ENCODE measurements at regions not wholly inside any gene's neighbourhood (a gene's known extent, or its start where the extent isn't known, plus 50 kb on each side); places are given as distances from the start of the nearest gene placed in this dataset.

DNA sequence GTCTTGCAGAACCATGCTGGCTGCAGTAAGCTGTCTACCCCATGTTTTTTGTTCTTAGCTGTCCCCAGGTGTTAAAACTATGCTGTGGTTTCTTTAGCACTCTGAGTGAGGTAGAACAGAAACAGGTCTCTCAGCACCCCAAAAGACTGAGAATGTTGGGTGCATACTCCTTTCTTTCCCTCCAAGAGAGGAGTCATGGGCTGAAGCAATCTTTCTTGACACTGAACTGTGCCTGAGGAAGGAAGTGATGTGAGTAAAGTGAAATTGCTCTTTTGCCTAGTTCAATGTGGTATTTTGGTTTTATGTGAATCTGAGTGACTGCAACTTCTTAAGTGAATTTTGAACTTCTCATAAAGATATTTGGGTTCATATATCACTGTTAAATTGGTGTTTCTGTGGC lies 138.0 kb upstream of the MCHR2 start:
- H3K9me3 ChIP-seq, result no peaks in the 10 kb centered on the region
- no peak for DNase-seq

DNA sequence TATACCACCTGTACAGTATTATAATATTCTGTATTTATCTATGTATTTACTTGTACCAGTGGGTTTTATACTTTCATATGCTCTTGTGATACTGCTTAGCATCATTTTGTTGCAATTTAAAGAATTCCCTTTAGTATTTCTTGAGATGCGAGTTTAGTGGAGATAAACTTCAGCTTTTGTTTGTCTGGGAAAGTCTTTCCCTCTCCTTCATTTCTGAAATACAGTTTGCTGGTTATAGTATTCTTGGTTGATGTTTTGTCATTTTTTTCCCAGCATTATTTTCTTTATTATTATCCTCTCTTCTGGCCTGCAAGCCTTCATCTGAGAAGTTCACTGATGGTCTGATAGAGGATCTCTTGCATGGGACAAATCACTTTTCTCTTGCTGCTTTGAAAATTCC lies 136.6 kb upstream of the MCHR2 start:
- Histone ChIP-seq H3K27me3 (no peaks in the 10 kb centered on the region), H3K9me3 (no peaks in the 10 kb centered on the region), H3K36me3 (no peaks in the 10 kb centered on the region), H3K4me3 (ENCODE audit: low read depth, low read length) (no peak overlapping the region), H3K4me1 (no peaks in the 10 kb centered on the region)
- TF ChIP-seq, protein P1, sequence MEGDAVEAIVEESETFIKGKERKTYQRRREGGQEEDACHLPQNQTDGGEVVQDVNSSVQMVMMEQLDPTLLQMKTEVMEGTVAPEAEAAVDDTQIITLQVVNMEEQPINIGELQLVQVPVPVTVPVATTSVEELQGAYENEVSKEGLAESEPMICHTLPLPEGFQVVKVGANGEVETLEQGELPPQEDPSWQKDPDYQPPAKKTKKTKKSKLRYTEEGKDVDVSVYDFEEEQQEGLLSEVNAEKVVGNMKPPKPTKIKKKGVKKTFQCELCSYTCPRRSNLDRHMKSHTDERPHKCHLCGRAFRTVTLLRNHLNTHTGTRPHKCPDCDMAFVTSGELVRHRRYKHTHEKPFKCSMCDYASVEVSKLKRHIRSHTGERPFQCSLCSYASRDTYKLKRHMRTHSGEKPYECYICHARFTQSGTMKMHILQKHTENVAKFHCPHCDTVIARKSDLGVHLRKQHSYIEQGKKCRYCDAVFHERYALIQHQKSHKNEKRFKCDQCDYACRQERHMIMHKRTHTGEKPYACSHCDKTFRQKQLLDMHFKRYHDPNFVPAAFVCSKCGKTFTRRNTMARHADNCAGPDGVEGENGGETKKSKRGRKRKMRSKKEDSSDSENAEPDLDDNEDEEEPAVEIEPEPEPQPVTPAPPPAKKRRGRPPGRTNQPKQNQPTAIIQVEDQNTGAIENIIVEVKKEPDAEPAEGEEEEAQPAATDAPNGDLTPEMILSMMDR (IDR thresholded peaks at IDR 0.05; ENCODE audit: low read depth, low read length), result no peak
- no peak for DNase-seq

More for the DNA sequence above, 138.0 kb upstream of the MCHR2 start:
- H3K4me3 ChIP-seq (ENCODE audit: low read depth, low read length), result no peak overlapping the region
- H3K36me3 ChIP-seq, result no peaks in the 10 kb centered on the region
- no peaks in the 10 kb centered on the region for H3K4me1 ChIP-seq
- H3K27me3 ChIP-seq, result no peaks in the 10 kb centered on the region
- TF ChIP-seq, protein P1 (IDR thresholded peaks at IDR 0.05; ENCODE audit: low read depth, low read length), result no peak

DNA sequence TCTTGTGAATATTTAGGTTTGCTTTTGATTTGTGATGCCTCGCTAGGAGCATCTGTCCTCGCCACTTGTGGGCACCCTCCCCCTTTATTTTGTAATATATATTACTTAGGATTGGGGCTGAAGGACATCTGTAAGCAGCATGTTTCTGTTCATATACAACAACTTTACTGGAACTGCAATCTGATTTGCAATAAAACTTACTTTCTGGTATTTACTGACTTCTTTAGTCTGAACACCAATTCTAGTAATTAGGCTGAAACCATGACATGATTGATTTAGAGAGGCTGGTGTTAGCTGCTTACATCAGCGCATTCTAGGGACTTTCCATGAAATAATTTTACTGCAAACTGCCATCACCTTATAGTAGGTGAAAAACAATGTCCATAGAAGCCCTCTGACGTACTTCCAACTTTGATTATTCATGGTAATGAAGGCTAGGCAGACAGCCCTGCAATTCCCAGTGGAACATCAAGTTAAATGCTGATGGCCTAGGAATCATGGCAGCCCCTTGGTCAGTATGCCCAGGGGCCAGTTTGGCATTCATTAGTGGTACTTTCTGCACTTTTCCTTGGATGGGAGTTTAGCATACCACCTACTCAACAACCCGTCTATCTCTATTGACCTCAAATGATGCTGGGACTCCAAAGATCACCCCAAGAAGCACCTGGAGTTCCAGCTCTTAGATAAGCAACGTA lies 132.9 kb upstream of the MCHR2 start:
- Histone ChIP-seq H3K4me3 (ENCODE audit: low read depth, low read length) (no peak overlapping the region), H3K4me1 (no peaks in the 10 kb centered on the region), H3K36me3 (no peaks in the 10 kb centered on the region), H3K27me3 (no peaks in the 10 kb centered on the region; the same call in 1 of the 2 replicates), H3K9me3 (no peaks in the 10 kb centered on the region)
- DNase-seq, result no peak
- TF ChIP-seq, protein P1 (IDR thresholded peaks at IDR 0.05; ENCODE audit: low read depth, low read length), result no peak

DNA sequence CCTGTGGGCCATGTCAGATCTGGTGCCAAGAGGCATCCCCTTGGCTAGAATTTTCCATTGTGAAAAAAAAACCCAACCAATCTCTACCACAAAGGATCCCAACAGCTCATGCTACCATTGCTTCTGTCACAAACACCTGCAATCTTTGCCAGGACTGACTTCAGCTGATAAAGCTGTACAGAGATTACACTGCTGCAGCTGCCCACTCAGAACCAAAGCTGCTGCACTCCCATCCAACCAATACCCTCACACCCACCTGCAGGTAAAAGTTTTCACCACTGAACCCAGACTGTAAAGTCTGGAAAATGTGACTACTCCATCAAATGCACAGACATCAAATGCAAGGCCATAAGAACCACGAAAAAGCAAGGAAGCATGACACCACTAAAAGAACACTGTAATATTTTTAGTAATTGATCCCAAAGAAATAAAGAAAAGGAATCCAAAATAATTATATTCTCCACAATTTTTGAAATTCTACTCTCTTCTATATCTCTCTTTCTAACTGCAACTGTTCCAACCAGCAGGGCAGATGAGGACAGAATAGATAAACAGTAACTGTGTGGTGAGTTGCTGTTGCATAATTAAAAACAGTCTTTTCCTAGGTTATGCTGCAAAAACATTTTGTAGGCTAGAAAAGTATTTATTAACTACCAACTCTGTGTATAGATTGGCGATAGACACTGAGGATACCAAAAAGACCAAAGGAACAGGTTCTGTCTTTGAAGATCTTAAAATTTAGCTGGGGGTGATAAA lies 128.0 kb upstream of the MCHR2 start:
- TF ChIP-seq, protein P1 (IDR thresholded peaks at IDR 0.05; ENCODE audit: low read depth, low read length), result no peak
- H3K36me3 ChIP-seq, result no peaks in the 10 kb centered on the region
- no peaks in the 10 kb centered on the region for H3K9me3 ChIP-seq
- H3K4me1 ChIP-seq, result no peaks in the 10 kb centered on the region
- H3K27me3 ChIP-seq, result peaks cover 2% of the 10 kb centered on the region
- H3K4me3 ChIP-seq (ENCODE audit: low read depth, low read length), result no peak overlapping the region
- no peak for DNase-seq

DNA sequence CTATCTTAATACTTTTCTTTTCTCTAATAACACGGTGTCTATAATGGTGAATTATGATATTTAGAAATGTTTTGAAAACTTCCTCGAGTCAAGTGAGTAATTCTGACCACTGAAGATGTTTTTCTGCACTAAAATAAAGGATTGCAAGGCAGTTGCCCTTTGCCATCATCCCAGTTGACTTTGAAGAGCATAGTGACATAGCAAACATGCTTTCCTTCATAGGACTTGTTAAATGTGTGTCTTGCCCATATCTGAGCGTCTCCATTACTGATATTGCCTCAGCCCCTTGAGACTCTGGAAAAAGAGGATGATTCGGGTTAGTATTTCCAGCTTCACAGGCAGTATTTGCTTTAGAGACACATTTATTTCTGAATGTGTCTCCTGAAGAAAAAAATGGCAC lies 125.2 kb upstream of the MCHR2 start:
- H3K4me3 ChIP-seq (ENCODE audit: low read depth, low read length), result no peak overlapping the region
- no peaks in the 10 kb centered on the region for H3K4me1 ChIP-seq
- no peak for DNase-seq
- H3K27me3 ChIP-seq, result peaks cover 5% of the 10 kb centered on the region
- TF ChIP-seq, protein P1 (IDR thresholded peaks at IDR 0.05; ENCODE audit: low read depth, low read length), result no peak
- no peaks in the 10 kb centered on the region for H3K36me3 ChIP-seq
- H3K9me3 ChIP-seq, result no peaks in the 10 kb centered on the region

DNA sequence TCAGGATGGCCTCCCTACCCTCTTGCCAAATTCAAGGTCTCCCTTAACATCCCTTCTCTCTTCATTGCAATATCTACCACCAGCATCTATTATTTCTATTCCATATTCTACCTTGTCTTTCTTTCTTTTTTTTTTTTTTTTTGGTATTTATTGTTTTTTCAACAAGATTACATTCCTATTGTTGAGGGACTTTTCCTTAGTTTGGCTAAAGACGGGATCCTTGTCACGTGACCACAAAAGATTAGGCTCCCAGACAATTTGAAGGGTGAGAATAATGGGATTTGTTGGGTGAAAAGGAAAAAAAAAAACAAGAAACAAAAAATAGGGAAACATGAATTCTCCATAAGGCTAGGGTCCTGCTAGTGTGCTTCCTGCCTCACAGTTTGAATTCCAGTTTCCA lies 124.3 kb upstream of the MCHR2 start:
- TF ChIP-seq, protein P1 (IDR thresholded peaks at IDR 0.05; ENCODE audit: low read depth, low read length), result no peak

More for the DNA sequence above, 124.3 kb upstream of the MCHR2 start:
- Histone ChIP-seq H3K27me3 (peaks cover 5% of the 10 kb centered on the region), H3K4me3 (ENCODE audit: low read depth, low read length) (no peak overlapping the region), H3K36me3 (no peaks in the 10 kb centered on the region), H3K4me1 (no peaks in the 10 kb centered on the region), H3K9me3 (no peaks in the 10 kb centered on the region)
- DNase-seq, result no peak

All from BE2C (cell line).